ENCODE measurements at regions not wholly inside any gene's neighbourhood (a gene's known extent, or its start where the extent isn't known, plus 50 kb on each side); places are given as distances from the start of the nearest gene placed in this dataset.

- in situ Hi-C loops (cut with MboI; ENCODE audit: low sequenced_read_pairs, unreplicated experiment): no loop called here
- DNase-seq (ENCODE audit: low spot score): no peak
- TF ChIP-seq, protein P1, sequence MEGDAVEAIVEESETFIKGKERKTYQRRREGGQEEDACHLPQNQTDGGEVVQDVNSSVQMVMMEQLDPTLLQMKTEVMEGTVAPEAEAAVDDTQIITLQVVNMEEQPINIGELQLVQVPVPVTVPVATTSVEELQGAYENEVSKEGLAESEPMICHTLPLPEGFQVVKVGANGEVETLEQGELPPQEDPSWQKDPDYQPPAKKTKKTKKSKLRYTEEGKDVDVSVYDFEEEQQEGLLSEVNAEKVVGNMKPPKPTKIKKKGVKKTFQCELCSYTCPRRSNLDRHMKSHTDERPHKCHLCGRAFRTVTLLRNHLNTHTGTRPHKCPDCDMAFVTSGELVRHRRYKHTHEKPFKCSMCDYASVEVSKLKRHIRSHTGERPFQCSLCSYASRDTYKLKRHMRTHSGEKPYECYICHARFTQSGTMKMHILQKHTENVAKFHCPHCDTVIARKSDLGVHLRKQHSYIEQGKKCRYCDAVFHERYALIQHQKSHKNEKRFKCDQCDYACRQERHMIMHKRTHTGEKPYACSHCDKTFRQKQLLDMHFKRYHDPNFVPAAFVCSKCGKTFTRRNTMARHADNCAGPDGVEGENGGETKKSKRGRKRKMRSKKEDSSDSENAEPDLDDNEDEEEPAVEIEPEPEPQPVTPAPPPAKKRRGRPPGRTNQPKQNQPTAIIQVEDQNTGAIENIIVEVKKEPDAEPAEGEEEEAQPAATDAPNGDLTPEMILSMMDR (IDR thresholded peaks at IDR 0.05; ENCODE audit: borderline replicate concordance, control extremely low read depth, extremely low read depth, insufficient read depth, missing control alignments): no peak
Measured at GRCh38 chr6:92176666-92177065, 1242.7 kb downstream of the EPHA7 start.

DNA sequence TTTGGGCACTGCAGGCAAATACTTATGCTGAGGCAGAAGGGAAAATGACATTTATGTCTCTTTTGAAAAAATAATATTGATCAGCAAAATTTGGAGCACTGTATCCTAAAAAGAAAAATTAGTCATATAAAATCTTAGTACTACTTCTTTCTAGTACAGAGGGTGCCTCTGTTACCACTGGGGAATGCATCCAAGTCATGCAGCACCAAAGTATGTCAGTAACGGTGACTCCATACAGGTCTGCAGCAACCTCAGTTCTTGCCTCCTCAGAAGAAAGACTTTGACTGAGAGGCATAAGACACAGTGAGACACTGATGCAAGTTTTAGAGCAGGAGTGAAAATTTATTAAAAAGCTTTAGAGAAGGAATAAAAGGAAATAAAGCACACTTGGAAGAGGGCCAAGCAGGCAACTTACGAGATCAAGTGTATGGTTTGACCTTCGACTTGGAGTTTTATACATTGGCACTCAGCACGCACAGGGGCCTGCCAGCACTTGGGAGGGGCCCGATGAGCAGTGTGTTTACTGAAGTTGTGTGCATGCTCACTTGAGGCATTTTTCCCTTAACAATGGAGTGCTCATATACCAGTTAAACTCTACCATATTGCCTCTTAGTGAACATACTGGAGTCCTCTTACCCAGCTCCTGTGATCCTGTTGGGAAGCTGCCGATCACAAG lies 1244.8 kb downstream of the EPHA7 start:
- in situ Hi-C loops (cut with MboI; ENCODE audit: low sequenced_read_pairs, unreplicated experiment): no loop called here
- DNase-seq (ENCODE audit: low spot score): no peak
- TF ChIP-seq, protein P1 (IDR thresholded peaks at IDR 0.05; ENCODE audit: borderline replicate concordance, control extremely low read depth, extremely low read depth, insufficient read depth, missing control alignments): no peak

- DNase-seq (ENCODE audit: low spot score): no peak
- in situ Hi-C loops (cut with MboI; ENCODE audit: low sequenced_read_pairs, unreplicated experiment): no loop called here
- TF ChIP-seq, protein P1 (IDR thresholded peaks at IDR 0.05; ENCODE audit: borderline replicate concordance, control extremely low read depth, extremely low read depth, insufficient read depth, missing control alignments): no peak
Measured at GRCh38 chr6:92169506-92169905, 1249.9 kb downstream of the EPHA7 start.

DNA sequence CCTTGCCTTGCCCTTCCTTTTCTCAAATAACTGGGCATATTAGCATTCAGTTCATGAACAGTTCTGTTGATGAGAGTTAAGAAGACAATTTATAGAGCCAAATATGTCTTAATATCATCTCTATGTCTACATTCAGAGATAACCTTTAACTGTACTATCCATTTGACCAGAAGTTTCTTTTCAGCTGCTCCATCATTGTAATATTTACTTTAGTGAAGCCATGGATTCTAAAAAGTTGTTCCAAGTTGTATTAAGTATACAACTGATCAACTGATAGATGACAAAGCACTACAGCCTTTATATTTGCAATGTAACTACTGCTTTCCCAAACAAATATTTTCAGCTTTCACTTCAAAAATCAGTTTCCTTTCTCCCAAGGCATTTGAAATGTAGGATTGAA lies 1252.7 kb downstream of the EPHA7 start:
- TF ChIP-seq, protein P1 (IDR thresholded peaks at IDR 0.05; ENCODE audit: borderline replicate concordance, control extremely low read depth, extremely low read depth, insufficient read depth, missing control alignments): no peak
- in situ Hi-C loops (cut with MboI; ENCODE audit: low sequenced_read_pairs, unreplicated experiment): no loop called here
- DNase-seq (ENCODE audit: low spot score): no peak

- DNase-seq (ENCODE audit: low spot score): no peak
- in situ Hi-C loops (cut with MboI; ENCODE audit: low sequenced_read_pairs, unreplicated experiment): no loop called here
- TF ChIP-seq, protein P1 (IDR thresholded peaks at IDR 0.05; ENCODE audit: borderline replicate concordance, control extremely low read depth, extremely low read depth, insufficient read depth, missing control alignments): no peak
Measured at GRCh38 chr6:92161953-92162352, 1257.4 kb downstream of the EPHA7 start.

GRCh38 chr6:92160226-92160625 lies 1259.1 kb downstream of the EPHA7 start:
- DNase-seq (ENCODE audit: low spot score): no peak
- TF ChIP-seq, protein P1 (IDR thresholded peaks at IDR 0.05; ENCODE audit: borderline replicate concordance, control extremely low read depth, extremely low read depth, insufficient read depth, missing control alignments): no peak
- in situ Hi-C loops (cut with MboI; ENCODE audit: low sequenced_read_pairs, unreplicated experiment): no loop called here

Measured in GM13976 (cell line).